Lower leg skin (tissue), 3 donors: ENCODE measurements at regions not wholly inside any gene's neighbourhood (a gene's known extent, or its start where the extent isn't known, plus 50 kb on each side); places are given as distances from the start of the nearest gene placed in this dataset.

ENCODE experiments used
- CTCF ChIP-seq, 3 donors: fragments of 450-650 bp; IDR thresholded peaks; one replicate each; pipeline ENCODE4 v1.5.1; 2016; ENCODE audit warnings: antibody characterized with exemption in 3 of 3, mild to moderate bottlenecking in 3 of 3, moderate library complexity in 2 of 3
- POLR2A ChIP-seq, 2 donors: fragments of 450-650 bp; IDR thresholded peaks; one replicate each; pipeline ENCODE4 v1.6.1; 2016 to 2017; ENCODE audit warnings: antibody characterized with exemption in 2 of 2, mild to moderate bottlenecking in 1 of 2, moderate library complexity in 1 of 2

GRCh38 chr7:116322541-116322940 is 112.2 kb downstream of the TES start:
- TF ChIP-seq POLR2A (IDR thresholded peaks at IDR 0.05) (no peak), CTCF (IDR thresholded peaks at IDR 0.05) (no peak)
